Glutamatergic neuron (in vitro differentiated cells): ENCODE measurements at regions not wholly inside any gene's neighbourhood (a gene's known extent, or its start where the extent isn't known, plus 50 kb on each side); places are given as distances from the start of the nearest gene placed in this dataset.

Source experiments
- DNase-seq: peaks from one replicate; pipeline ENCODE4 v3.0.0; 2022
- H3K27ac Mint-ChIP-seq: one replicate; pipeline ENCODE4 v1.8.0; 2020; ENCODE audit warnings: mild to moderate bottlenecking, mixed read lengths, inconsistent platforms; ENCODE audit not compliant: unreplicated experiment
- H3K27me3 Mint-ChIP-seq: one replicate; pipeline ENCODE4 v1.8.0; 2020; ENCODE audit warnings: mild to moderate bottlenecking, moderate library complexity, mixed read lengths, inconsistent platforms; ENCODE audit not compliant: unreplicated experiment
- H3K36me3 Mint-ChIP-seq: one replicate; pipeline ENCODE4 v1.8.0; 2020; ENCODE audit warnings: mild to moderate bottlenecking, mixed read lengths, inconsistent platforms; ENCODE audit not compliant: unreplicated experiment
- H3K4me1 Mint-ChIP-seq: one replicate; pipeline ENCODE4 v1.8.0; 2020; ENCODE audit warnings: mild to moderate bottlenecking, low read depth, mixed read lengths, inconsistent platforms; ENCODE audit not compliant: unreplicated experiment
- H3K4me3 Mint-ChIP-seq: one replicate; pipeline ENCODE4 v1.8.0; 2020; ENCODE audit warnings: mild to moderate bottlenecking, mixed read lengths, inconsistent platforms; ENCODE audit not compliant: unreplicated experiment
- H3K9me3 Mint-ChIP-seq: one replicate; pipeline ENCODE4 v1.8.0; 2020; ENCODE audit warnings: mild to moderate bottlenecking, moderate library complexity, mixed read lengths, inconsistent platforms; ENCODE audit not compliant: unreplicated experiment
- CTCF ChIP-seq: fragments of 200-600 bp; sonication (generic); IDR thresholded peaks from one replicate; pipeline ENCODE4 v1.5.0; 2021; ENCODE audit not compliant: partially characterized antibody, unreplicated experiment

- H3K27me3 Mint-ChIP-seq: no peaks in the 10 kb centered on the region
- peaks cover 2% of the 10 kb centered on the region for H3K9me3 Mint-ChIP-seq
- DNase-seq: no peak
- H3K36me3 Mint-ChIP-seq: no peaks in the 10 kb centered on the region
- no peak overlapping the region for H3K4me3 Mint-ChIP-seq
- H3K4me1 Mint-ChIP-seq: peaks cover under 1% of the 10 kb centered on the region
- no peak for TF ChIP-seq CTCF
- no peak overlapping the region for H3K27ac Mint-ChIP-seq
These were observed 78.8 kb upstream of the NMNAT3 start for GRCh38 chr3:139756529-139757103.

GRCh38 chr3:139755551-139755950 lies 77.8 kb upstream of the NMNAT3 start:
- no peak for DNase-seq
- H3K36me3 Mint-ChIP-seq: no peaks in the 10 kb centered on the region
- no peak overlapping the region for H3K4me3 Mint-ChIP-seq
- H3K27ac Mint-ChIP-seq: no peak overlapping the region
- H3K4me1 Mint-ChIP-seq: no peaks in the 10 kb centered on the region
- TF ChIP-seq CTCF: no peak
- peaks cover 2% of the 10 kb centered on the region for H3K9me3 Mint-ChIP-seq
- no peaks in the 10 kb centered on the region for H3K27me3 Mint-ChIP-seq

- DNase-seq: no peak
- Mint-ChIP-seq H3K9me3 (no peaks in the 10 kb centered on the region), H3K4me1 (no peaks in the 10 kb centered on the region), H3K27ac (no peak overlapping the region), H3K27me3 (no peaks in the 10 kb centered on the region), H3K4me3 (no peak overlapping the region), H3K36me3 (peaks cover 8% of the 10 kb centered on the region)
- no peak for TF ChIP-seq CTCF
These were observed 74.0 kb upstream of the NMNAT3 start for GRCh38 chr3:139751789-139752188.

- Mint-ChIP-seq H3K4me3 (no peak overlapping the region), H3K27ac (no peak overlapping the region), H3K4me1 (no peaks in the 10 kb centered on the region), H3K9me3 (no peaks in the 10 kb centered on the region), H3K27me3 (no peaks in the 10 kb centered on the region), H3K36me3 (peaks cover 8% of the 10 kb centered on the region)
- no peak for TF ChIP-seq CTCF
- DNase-seq: no peak
These were observed 68.7 kb upstream of the NMNAT3 start for GRCh38 chr3:139746481-139746880.

- H3K4me1 Mint-ChIP-seq: no peaks in the 10 kb centered on the region
- DNase-seq: no peak
- no peak overlapping the region for H3K4me3 Mint-ChIP-seq
- H3K36me3 Mint-ChIP-seq: peaks cover 8% of the 10 kb centered on the region
- no peak for TF ChIP-seq CTCF
- no peaks in the 10 kb centered on the region for H3K9me3 Mint-ChIP-seq
- H3K27ac Mint-ChIP-seq: no peak overlapping the region
- H3K27me3 Mint-ChIP-seq: no peaks in the 10 kb centered on the region
These were observed 68.1 kb upstream of the NMNAT3 start for GRCh38 chr3:139745831-139746230.
